GM23338 (cell line): ENCODE measurements at regions not wholly inside any gene's neighbourhood (a gene's known extent, or its start where the extent isn't known, plus 50 kb on each side); places are given as distances from the start of the nearest gene placed in this dataset.

ENCODE experiments used
- ATAC-seq: fragments of 200-7000 bp; cut with Tn5 transposase; 3 replicates; pipeline ENCODE4 v1.9.1; 2020
- DNase-seq: peaks from one replicate; pipeline ENCODE4 v3.0.0-alpha.2; 2015; ENCODE audit warnings: low spot score
- H2AFZ ChIP-seq: fragments of 200-600 bp; sonication (generic); 2 replicates; pipeline ENCODE4 v1.8.0; 2016; ENCODE audit warnings: antibody characterized with exemption, mild to moderate bottlenecking, moderate library complexity
- H3F3A ChIP-seq: fragments of 200-600 bp; sonication (generic); replicated peaks from 2 replicates; pipeline ENCODE4 v1.8.0; 2017; ENCODE audit warnings: antibody characterized with exemption, mixed run types, low read depth
- H3K27ac ChIP-seq: fragments of 200-600 bp; sonication (generic); 2 replicates; pipeline ENCODE4 v1.6.1; 2016; ENCODE audit warnings: low read depth
- H3K27me3 ChIP-seq: fragments of 200-600 bp; sonication (generic); 2 replicates; pipeline ENCODE4 v1.8.0; 2016; ENCODE audit warnings: mild to moderate bottlenecking, mixed run types, moderate library complexity; ENCODE audit not compliant: insufficient read depth
- H3K36me3 ChIP-seq: fragments of 200-600 bp; sonication (generic); 2 replicates; pipeline ENCODE4 v1.8.0; 2016; ENCODE audit warnings: mild to moderate bottlenecking; ENCODE audit not compliant: insufficient read depth
- H3K4me1 ChIP-seq: fragments of 200-600 bp; sonication (generic); 2 replicates; pipeline ENCODE4 v1.8.0; 2016; ENCODE audit warnings: mild to moderate bottlenecking, moderate library complexity; ENCODE audit not compliant: insufficient read depth
- H3K4me2 ChIP-seq: fragments of 200-600 bp; sonication (generic); 2 replicates; pipeline ENCODE4 v1.7.1; 2017; ENCODE audit warnings: mixed run types
- H3K4me3 ChIP-seq: fragments of 200-600 bp; sonication (generic); 2 replicates; pipeline ENCODE4 v1.6.1; 2016; ENCODE audit warnings: mixed run types
- H3K79me2 ChIP-seq: fragments of 200-600 bp; sonication (generic); replicated peaks from 2 replicates; pipeline ENCODE4 v1.8.0; 2017; ENCODE audit warnings: mild to moderate bottlenecking; ENCODE audit not compliant: insufficient read depth
- H3K9me2 ChIP-seq: fragments of 200-600 bp; sonication (generic); 2 replicates; pipeline ENCODE4 v1.8.0; 2017; ENCODE audit not compliant: insufficient read depth
- H4K20me1 ChIP-seq: fragments of 200-600 bp; sonication (generic); replicated peaks from 2 replicates; pipeline ENCODE4 v1.8.0; 2017; ENCODE audit warnings: mild to moderate bottlenecking; ENCODE audit not compliant: insufficient read depth
- H3K27ac Mint-ChIP-seq: 2 replicates; pipeline ENCODE4 v1.8.0; 2020; ENCODE audit warnings: inconsistent platforms, mild to moderate bottlenecking, moderate library complexity, mixed read lengths
- H3K27me3 Mint-ChIP-seq: 3 replicates; pipeline ENCODE4 v1.8.0; 2022; ENCODE audit warnings: low read depth, mild to moderate bottlenecking, moderate library complexity, mixed read lengths, inconsistent platforms; ENCODE audit not compliant: insufficient read depth, poor library complexity
- H3K36me3 Mint-ChIP-seq: 3 replicates; pipeline ENCODE4 v1.8.0; 2021; ENCODE audit warnings: low read depth, mild to moderate bottlenecking, inconsistent platforms, moderate library complexity, mixed read lengths
- H3K4me1 Mint-ChIP-seq: 3 replicates; pipeline ENCODE4 v1.8.0; 2020; ENCODE audit warnings: mild to moderate bottlenecking, inconsistent platforms, mixed read lengths
- H3K4me3 Mint-ChIP-seq: 3 replicates; pipeline ENCODE4 v1.8.0; 2021; ENCODE audit warnings: moderate library complexity, mild to moderate bottlenecking, inconsistent platforms, mixed read lengths
- H3K9me3 Mint-ChIP-seq: 3 replicates; pipeline ENCODE4 v1.8.0; 2020; ENCODE audit warnings: moderate library complexity, mild to moderate bottlenecking, inconsistent platforms, mixed read lengths
- CREB1 ChIP-seq: fragments of 250-450 bp; sonication (Bioruptor Pico); IDR thresholded peaks from 2 replicates; pipeline ENCODE4 v1.5.0; 2020; ENCODE audit warnings: low read depth, mild to moderate bottlenecking, moderate library complexity
- CTCF ChIP-seq, 2 experiments: fragments of 200-600 bp in 1 of 2; sonication (generic) in 1 of 2; conservative IDR thresholded peaks; 2 replicates each; pipeline versions ENCODE4 v1.5.1 to v1.6.1; 2016 to 2017; ENCODE audit warnings: antibody characterized with exemption in 2 of 2, low read depth in 2 of 2, mild to moderate bottlenecking in 2 of 2, moderate library complexity in 1 of 2
- ETS1 ChIP-seq: IDR thresholded peaks from 2 replicates; pipeline ENCODE4 v1.6.1; 2016; ENCODE audit warnings: antibody characterized with exemption
- EZH2 ChIP-seq: fragments of 200-600 bp; sonication (generic); IDR thresholded peaks from one replicate; pipeline ENCODE4 v1.8.0; 2017; ENCODE audit warnings: antibody characterized with exemption, mild to moderate bottlenecking, low read depth; ENCODE audit not compliant: unreplicated experiment
- EZH2phosphoT487 ChIP-seq: fragments of 200-600 bp; sonication (generic); IDR thresholded peaks from one replicate; pipeline ENCODE4 v1.8.1; 2018; ENCODE audit warnings: antibody characterized with exemption; ENCODE audit not compliant: unreplicated experiment
- JUNB ChIP-seq: IDR thresholded peaks from one replicate; pipeline ENCODE4 v1.6.1; 2016; ENCODE audit warnings: antibody characterized with exemption; ENCODE audit not compliant: unreplicated experiment
- NANOG ChIP-seq: IDR thresholded peaks from 2 replicates; pipeline ENCODE4 v1.6.1; 2016; ENCODE audit warnings: antibody characterized with exemption, borderline replicate concordance
- POLR2AphosphoS5 ChIP-seq: IDR thresholded peaks from 2 replicates; pipeline ENCODE4 v1.6.1; 2016; ENCODE audit warnings: antibody characterized with exemption, low read depth
- REST ChIP-seq: IDR thresholded peaks from one replicate; pipeline ENCODE4 v1.6.1; 2018; ENCODE audit warnings: antibody characterized with exemption; ENCODE audit not compliant: unreplicated experiment
- STAT1 ChIP-seq: IDR thresholded peaks from one replicate; pipeline ENCODE4 v1.6.1; 2016; ENCODE audit warnings: antibody characterized with exemption; ENCODE audit not compliant: unreplicated experiment
- ZNF114 ChIP-seq: fragments of 250-450 bp; sonication (Bioruptor Pico); IDR thresholded peaks from 2 replicates; pipeline ENCODE4 v1.5.0; 2020; ENCODE audit warnings: mild to moderate bottlenecking, moderate library complexity
- ZNF331 ChIP-seq: fragments of 250-450 bp; sonication (Bioruptor Pico); IDR thresholded peaks from 2 replicates; pipeline ENCODE4 v1.5.0; 2020; ENCODE audit warnings: low read depth, mild to moderate bottlenecking, moderate library complexity
- ZNF462 ChIP-seq: fragments of 250-450 bp; sonication (Bioruptor Pico); IDR thresholded peaks from 2 replicates; pipeline ENCODE4 v1.5.0; 2020; ENCODE audit warnings: mild to moderate bottlenecking, moderate library complexity

- Mint-ChIP-seq H3K4me1 (peaks cover 18% of the 10 kb centered on the region), H3K4me3 (no peak overlapping the region), H3K9me3 (no peaks in the 10 kb centered on the region), H3K27me3 (peaks cover 5% of the 10 kb centered on the region), H3K36me3 (no peaks in the 10 kb centered on the region), H3K27ac (no peak overlapping the region)
- no peaks in the 10 kb centered on the region for H3F3A ChIP-seq
- DNase-seq (no peak), ATAC-seq (no peak)
- H3K27ac ChIP-seq, result no peak overlapping the region
- H2AFZ ChIP-seq, result no peak overlapping the region
- no peak overlapping the region for H3K4me3 ChIP-seq
- no peaks in the 10 kb centered on the region for H3K36me3 ChIP-seq
- no peak overlapping the region for H3K4me2 ChIP-seq
- H3K79me2 ChIP-seq, result no peaks in the 10 kb centered on the region
- no peaks in the 10 kb centered on the region for H3K27me3 ChIP-seq
- no peaks in the 10 kb centered on the region for H4K20me1 ChIP-seq
- no peaks in the 10 kb centered on the region for H3K4me1 ChIP-seq
- H3K9me2 ChIP-seq, result no peaks in the 10 kb centered on the region
- no peak for TF ChIP-seq ZNF114
- no peak for TF ChIP-seq CREB1 (CRISPR knock-in tag)
- no peak for TF ChIP-seq EZH2phosphoT487
- TF ChIP-seq ETS1, result no peak
- no peak for TF ChIP-seq CTCF (conservative IDR thresholded peaks at IDR 0.05; ENCODE audit: low read depth in 2 of 2)
- TF ChIP-seq ZNF331 (CRISPR knock-in tag), result no peak
- no peak for TF ChIP-seq POLR2AphosphoS5
- no peak for TF ChIP-seq ZNF462
- TF ChIP-seq REST, result no peak
- no peak for TF ChIP-seq JUNB
- TF ChIP-seq NANOG, result no peak
- no peak for TF ChIP-seq STAT1
- TF ChIP-seq EZH2, result no peak
These were observed 61.5 kb upstream of the SLC4A4 start for GRCh38 chr4:71277353-71277752.
